ENCODE measurements at regions not wholly inside any gene's neighbourhood (a gene's known extent, or its start where the extent isn't known, plus 50 kb on each side); places are given as distances from the start of the nearest gene placed in this dataset.

DNA sequence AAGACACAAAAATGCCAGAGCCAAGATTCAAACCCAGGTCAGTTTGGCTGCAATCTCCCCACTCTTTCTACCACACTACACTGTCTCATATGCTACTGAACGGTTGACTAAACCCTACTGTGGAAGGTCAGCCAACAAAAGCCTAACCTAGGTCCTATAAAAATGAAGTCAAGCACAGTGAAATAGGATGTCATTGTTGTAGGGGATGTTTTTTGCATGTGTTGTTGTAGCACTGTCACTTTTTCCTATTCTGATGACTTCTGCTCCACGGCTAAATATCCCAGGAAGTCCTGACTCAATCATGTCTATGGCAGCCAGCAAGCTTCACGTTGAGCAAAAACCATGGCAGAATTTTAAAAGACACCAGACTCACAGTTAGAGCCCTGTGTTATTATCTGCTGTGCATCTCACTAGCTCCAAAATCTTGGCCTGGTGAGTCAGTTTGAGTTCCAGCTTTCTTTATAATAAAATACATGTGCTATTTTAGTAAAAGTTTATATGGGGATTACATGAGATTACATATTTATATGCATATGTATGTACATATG is 322.1 kb upstream of the NT5E start:
- DNase-seq (ENCODE audit: low read depth), result no peak

- no peak for DNase-seq (ENCODE audit: low read depth)
These were observed 322.8 kb upstream of the NT5E start for GRCh38 chr6:85127168-85127498.

- DNase-seq (ENCODE audit: low read depth), result no peak
These were observed 323.3 kb upstream of the NT5E start for GRCh38 chr6:85126485-85127167.

DNA sequence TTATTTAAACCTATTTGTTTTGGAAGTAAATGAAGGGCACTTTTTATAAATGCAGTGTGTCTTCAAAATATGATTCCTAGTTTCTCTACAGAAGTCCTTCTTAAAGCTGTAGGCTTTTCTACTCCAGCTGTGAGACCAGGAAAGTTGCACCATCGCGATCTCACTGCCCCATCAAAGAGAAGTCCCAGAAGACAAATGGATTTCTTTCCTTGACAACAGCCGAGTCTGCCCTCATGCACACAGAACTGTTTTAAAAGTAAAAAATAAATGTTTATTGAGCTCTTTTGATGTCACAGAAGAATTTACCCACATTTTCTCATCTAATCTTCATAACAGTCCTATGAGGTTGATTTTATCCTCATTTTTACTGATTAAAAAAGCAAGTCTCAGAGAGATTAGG is 324.4 kb upstream of the NT5E start:
- no peak for DNase-seq (ENCODE audit: low read depth)

DNA sequence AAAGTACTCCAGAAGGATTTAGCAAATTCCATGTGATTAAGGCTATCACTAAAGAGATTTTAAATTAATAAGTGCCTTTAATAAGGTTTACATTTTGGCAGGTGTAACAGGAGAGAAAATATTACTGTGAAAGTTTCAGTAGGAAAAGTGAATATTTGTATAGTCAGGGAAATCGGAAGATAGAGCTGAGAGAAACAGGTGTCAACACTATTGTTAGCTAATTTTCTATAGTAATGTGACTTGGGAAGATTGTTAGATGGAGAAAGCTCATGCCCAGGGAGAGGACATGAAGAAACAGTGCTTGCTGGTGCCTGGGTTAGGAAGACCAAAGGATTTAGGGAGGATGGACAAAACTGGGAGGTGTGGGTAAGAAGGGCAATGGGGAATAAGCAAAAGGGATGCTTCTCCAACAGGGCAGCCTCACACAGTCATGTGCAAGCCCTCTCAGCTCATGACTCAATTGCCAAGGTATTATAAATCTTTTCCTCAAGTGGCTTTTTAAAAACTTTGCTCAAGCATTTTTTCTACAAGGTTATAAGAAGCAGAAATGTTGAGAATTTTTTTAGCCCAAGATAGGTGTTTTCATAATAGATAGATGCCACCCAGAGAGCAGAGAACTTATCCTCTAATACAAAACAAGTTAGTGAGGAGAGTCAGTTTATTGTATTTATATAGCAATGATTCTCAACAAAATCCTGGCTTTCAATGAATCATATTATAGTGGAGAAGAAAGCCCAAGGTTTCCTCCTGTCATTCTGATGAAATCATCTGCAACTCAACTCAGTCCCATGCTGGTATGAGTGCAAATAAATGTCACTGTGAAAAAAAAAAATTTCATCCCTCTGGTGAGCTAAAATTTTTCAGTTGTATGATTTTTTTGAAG is 325.2 kb upstream of the NT5E start:
- no peak for DNase-seq (ENCODE audit: low read depth)

GRCh38 chr6:85121158-85121557 is 328.7 kb upstream of the NT5E start:
- DNase-seq (ENCODE audit: low read depth), result no peak

DNA sequence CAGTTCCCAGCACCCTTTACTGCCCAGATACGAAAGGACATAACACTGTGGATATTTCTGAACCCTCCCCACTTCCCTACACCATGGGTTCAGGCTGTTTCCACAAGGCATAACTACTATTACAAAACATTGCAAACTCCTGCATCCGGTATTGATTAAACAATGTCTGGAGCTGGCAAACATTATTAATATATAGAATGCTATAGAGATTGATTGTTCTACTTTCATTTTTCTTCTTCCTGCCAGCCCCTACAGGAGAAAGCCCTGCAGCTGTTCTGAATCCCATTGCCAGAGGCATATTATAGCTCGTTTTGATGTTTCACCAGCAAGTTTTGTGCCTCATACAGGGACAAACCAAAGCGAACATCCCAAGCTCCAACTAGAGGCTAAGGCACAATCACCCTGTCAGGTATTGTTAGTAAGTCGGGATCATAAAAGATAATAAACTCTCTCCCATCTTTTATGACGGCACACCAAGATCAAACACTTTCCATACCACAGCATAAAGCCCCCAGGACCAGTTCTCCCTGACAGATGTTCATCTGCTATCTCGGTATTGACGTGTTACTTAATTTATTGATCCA is 331.1 kb upstream of the NT5E start:
- no peak for DNase-seq (ENCODE audit: low read depth)

DNA sequence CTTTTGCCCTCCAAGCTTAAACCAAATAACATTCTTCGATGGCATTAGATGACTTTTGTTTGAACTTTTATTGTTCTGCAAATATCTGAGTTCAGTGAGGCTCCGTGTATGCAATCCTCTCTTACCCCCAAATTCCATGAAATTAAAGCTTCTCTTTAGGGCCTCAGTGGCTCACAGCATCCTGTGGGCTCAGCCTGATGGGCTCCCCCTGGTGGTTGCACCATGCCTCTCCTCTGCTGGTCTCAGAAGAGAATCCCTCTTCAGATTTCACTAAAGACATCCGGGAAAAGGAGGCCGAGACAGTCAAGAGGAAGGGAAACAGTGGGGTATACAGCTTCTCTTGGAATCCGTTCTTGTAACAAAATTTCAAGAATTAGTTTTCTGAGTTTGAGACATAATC is 331.6 kb upstream of the NT5E start:
- DNase-seq (ENCODE audit: low read depth), result no peak

- no peak for DNase-seq (ENCODE audit: low read depth)
These were observed 333.4 kb upstream of the NT5E start for GRCh38 chr6:85116475-85116874.

GRCh38 chr6:85115876-85116275 is 334.0 kb upstream of the NT5E start:
- no peak for DNase-seq (ENCODE audit: low read depth)

- DNase-seq (ENCODE audit: low read depth), result no peak
These were observed 334.5 kb upstream of the NT5E start for GRCh38 chr6:85115376-85115775.

GRCh38 chr6:85114581-85114935 is 335.3 kb upstream of the NT5E start:
- DNase-seq (ENCODE audit: low read depth), result no peak

DNA sequence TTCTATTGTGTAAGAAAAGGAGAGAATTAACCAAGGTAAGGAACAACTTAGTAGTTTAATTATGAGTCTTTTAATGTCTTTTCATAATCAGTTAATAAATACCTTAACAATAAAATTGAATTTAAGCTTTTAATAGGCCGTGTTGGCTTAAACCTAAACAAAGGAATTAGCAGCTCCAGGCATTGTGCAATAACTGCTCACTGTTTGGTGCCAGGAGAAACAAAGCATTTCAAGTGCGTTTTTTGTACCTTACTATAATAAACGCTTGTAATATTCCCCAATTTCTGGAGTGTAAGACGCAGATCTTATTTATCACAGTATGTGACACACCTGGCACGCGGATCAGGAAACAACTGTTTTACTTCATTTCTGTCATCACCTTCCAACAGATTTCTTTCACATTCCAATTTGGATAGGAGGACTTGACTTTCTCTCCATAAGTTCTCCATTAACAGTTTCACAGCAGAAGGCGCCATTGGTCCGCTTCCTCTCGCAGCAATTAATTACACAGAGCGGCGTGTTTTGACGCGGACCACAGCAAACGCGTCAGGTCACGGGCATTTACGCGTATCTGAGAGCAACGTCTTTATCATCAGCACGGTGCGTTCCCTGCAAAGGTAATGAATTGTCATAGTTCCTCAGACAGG is 335.8 kb upstream of the NT5E start:
- DNase-seq (ENCODE audit: low read depth), result no peak

DNA sequence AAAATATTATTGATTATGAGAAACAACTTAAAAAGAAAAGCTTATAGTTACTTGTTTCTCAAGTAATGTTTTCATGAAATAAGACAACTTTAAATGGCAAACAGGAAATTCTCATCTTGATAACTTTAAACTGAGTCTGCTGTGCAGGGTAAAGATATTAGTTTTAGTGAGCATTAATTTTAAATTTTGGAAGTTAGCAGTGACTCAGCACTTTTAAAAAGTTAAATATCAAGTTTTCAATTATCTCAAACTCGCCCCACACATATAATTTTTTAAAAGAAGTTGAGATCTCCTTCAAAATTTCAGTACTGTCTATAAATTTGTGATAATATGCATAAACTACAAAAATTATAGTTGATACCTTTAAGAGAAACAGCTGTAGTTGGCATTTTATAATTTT is 337.3 kb upstream of the NT5E start:
- no peak for DNase-seq (ENCODE audit: low read depth)

DNA sequence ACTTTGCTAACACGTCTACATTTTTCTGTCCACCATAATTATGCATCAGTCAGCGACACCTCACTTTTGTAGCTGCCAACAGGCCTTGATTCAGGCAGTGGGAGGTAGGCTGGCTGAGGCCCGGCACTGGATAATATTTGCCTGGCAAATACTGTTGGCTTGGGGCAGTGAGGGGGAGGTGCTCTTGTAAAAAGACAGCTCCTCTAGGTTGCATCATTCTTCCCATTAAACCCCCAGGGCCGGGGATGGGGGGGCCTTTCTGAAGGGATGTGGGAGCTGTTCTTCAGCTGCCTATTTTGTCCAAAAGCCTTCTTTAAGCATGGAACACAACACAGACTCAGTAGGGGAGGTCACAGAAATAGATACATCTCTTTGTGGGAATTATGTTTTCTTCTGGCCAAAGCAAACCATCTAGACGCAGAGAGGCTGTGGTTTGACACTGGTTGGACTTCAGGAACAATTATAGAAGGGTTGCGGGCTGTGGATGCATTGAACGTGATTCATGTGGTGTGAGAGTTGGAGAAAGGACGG is 338.3 kb upstream of the NT5E start:
- no peak for DNase-seq (ENCODE audit: low read depth)

GRCh38 chr6:85110943-85111342 is 338.9 kb upstream of the NT5E start:
- no peak for DNase-seq (ENCODE audit: low read depth)

GRCh38 chr6:85107701-85108100 is 342.2 kb upstream of the NT5E start:
- no peak for DNase-seq (ENCODE audit: low read depth)

DNA sequence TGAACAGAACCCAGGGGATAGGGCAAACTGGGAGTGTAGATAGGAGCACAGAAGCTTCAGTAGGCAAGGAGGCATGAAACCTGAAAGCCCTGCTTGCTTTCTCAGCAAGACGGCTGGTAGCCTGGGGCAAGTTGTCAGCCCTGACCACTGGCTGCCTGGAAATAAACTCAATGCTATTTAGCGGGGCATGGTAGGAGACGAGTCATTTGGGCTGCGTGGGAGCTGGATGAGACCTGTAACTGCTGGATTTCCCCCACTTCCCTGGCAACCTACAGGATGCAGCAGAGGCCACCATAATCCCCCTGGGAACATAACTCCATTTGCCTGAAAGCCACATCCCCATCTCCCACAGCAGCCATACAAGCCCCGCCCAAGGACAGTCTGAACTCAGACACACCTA is 332.6 kb upstream of the TBX18 start:
- no peak for DNase-seq (ENCODE audit: low read depth)

DNA sequence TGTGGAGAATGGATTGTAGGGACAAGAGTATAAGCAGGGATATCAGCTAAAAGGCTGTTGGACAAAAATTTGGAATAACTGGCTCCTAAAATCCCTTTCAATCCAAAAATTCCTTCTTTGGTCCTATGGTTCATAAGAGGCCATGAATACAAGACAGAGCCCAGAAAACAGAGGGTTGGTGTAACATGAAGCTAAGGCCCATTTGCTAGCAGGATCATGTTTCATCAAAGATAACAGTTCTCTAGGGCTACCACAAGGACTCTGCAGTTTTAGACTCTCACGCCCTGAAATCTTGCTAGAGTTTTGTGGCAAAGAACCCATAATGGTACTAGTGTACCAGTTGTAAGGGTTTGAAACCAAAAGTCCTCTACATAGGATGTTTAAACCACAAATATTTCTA is 327.8 kb upstream of the TBX18 start:
- no peak for DNase-seq (ENCODE audit: low read depth)

DNA sequence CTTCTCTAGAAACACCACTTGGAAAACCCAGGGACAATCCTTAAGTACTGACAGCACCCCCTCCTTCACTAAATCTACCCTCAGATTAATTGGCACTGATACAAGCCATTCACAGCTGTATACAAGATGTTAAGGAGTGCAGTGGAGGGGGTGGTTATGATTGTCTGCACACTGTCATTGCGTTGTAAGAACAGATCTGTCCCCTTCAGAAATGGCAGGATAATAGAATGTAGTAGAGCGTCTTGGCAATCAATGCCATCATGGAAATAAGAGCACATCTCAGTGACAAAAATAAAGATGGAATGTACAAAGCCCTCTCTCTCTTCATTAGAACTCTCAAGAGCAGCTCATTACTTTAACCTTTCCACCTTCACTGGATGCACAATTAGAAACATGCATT is 324.9 kb upstream of the TBX18 start:
- DNase-seq (ENCODE audit: low read depth), result no peak

GRCh38 chr6:85085875-85086274 is 321.5 kb upstream of the TBX18 start:
- no peak for DNase-seq (ENCODE audit: low read depth)

DNA sequence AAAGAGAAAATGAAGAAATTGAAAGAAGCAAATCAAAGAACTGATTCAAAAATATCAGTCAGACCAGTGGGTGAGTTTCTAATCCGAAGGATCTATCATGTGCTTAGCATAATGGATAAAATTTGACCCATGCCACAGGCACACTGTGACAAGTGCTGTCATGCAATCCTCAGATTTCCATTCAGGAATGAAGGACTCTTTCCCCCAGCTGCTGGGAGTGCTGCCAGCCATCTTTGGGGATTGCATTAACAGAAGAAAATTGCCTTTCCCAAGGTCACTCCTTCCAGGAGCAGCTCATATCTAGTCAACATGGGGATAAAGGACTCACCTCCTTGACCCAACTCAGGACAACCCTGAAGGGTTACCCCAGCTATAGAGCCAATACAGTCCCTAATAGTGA is 316.7 kb upstream of the TBX18 start:
- no peak for DNase-seq (ENCODE audit: low read depth)

DNA sequence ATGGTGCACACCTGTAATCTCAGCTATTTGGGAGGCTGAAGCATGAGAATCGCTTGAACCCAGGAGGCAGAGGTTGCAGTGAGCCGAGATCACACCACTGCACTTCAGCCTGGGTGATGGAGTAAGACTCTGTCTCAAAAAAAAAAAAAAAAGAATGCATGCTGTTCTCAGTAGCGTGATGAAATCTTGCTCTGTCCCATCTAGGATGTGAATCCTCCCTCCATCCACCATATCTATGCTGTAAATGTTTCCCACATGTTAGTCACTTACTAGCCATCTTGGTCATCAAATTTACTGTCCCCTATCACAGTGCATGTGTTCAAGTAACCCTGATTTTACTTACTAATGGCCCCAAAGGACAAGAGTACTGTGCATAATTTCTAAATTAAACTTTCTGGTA is 315.4 kb upstream of the TBX18 start:
- DNase-seq (ENCODE audit: low read depth), result no peak

Data from activated T-cell treated with anti-CD3 and anti-CD28 coated beads for 24 hours (primary cell).